H1 (cell line): ENCODE measurements at regions not wholly inside any gene's neighbourhood (a gene's known extent, or its start where the extent isn't known, plus 50 kb on each side); places are given as distances from the start of the nearest gene placed in this dataset.
A peak's percentile ranks its signal among the peaks of the same experiment; 100 is the strongest.

Source experiments
- CTCF ChIA-PET: fragments of 300-600 bp; sonication (Branson Sonifier 250); formaldehyde crosslinking; loops from one replicate; lab custom pipeline; 2021; ENCODE audit not compliant: partially characterized antibody; lab: Charles Lee
- POLR2A ChIA-PET: fragments of 300-600 bp; sonication (Branson Sonifier 250); formaldehyde crosslinking; loops from one replicate; lab custom pipeline; 2021; ENCODE audit warnings: inconsistent platforms; ENCODE audit not compliant: partially characterized antibody; lab: Charles Lee
- DNase-seq, 2 experiments: peaks; one replicate each; pipeline versions ENCODE4 v3.0.0 to v3.0.0-alpha.2; 2010 to 2022; ENCODE audit warnings: low spot score in 2 of 2, low read depth in 1 of 2, mixed read lengths in 1 of 2
- FAIRE-seq: peaks from 2 replicates; lab custom pipeline; 2011; peaks lifted over from hg19 to GRCh38; lab: Jason Lieb, UNC
- H2AFZ ChIP-seq: 2 replicates; pipeline ENCODE4 v1.8.1; 2012; ENCODE audit warnings: low read length, inconsistent platforms
- H2AK5ac ChIP-seq: 2 replicates; pipeline ENCODE4 v1.6.1; 2013; ENCODE audit warnings: low read depth, low read length
- H2BK120ac ChIP-seq: replicated peaks from 2 replicates; pipeline ENCODE3; 2013; ENCODE audit warnings: low read depth, low read length, inconsistent platforms
- H2BK12ac ChIP-seq: 2 replicates; pipeline ENCODE4 v1.6.1; 2013; ENCODE audit warnings: low read depth, low read length
- H2BK15ac ChIP-seq: 2 replicates; pipeline ENCODE4 v1.6.1; 2013; ENCODE audit warnings: low read length
- H2BK20ac ChIP-seq: 2 replicates; pipeline ENCODE4 v1.6.1; 2013; ENCODE audit warnings: low read length
- H2BK5ac ChIP-seq: 2 replicates; pipeline ENCODE4 v1.6.1; 2013; ENCODE audit warnings: low read depth, low read length
- H3K14ac ChIP-seq: 2 replicates; pipeline ENCODE4 v1.6.1; 2013; ENCODE audit warnings: inconsistent platforms; ENCODE audit not compliant: insufficient read length
- H3K18ac ChIP-seq: 2 replicates; pipeline ENCODE4 v1.6.1; 2013; ENCODE audit warnings: low read length; ENCODE audit errors: extremely low read depth
- H3K23ac ChIP-seq: 2 replicates; pipeline ENCODE4 v1.6.1; 2013; ENCODE audit warnings: inconsistent platforms; ENCODE audit not compliant: insufficient read length
- H3K23me2 ChIP-seq: 2 replicates; pipeline ENCODE4 v1.6.1; 2013; ENCODE audit warnings: low read depth, low read length
- H3K27ac ChIP-seq: 2 replicates; pipeline ENCODE4 v1.6.1; 2011; ENCODE audit warnings: low read depth, low read length, inconsistent platforms
- H3K27me3 ChIP-seq, 4 experiments: replicated peaks in 1 of 4; 1 replicate in 1 of 4; 2 replicates in 3 of 4; pipeline versions ENCODE4 v1.6.1 to v1.8.1; 2011 to 2013; ENCODE audit warnings: low read length in 3 of 4, mild to moderate bottlenecking in 3 of 4, inconsistent platforms in 2 of 4, mixed read lengths in 2 of 4, moderate library complexity in 1 of 4; ENCODE audit not compliant: control insufficient read depth in 3 of 4, insufficient read depth in 3 of 4; ENCODE audit errors: extremely low read depth in 1 of 4
- H3K36me3 ChIP-seq, 4 experiments: 2 replicates each; pipeline versions ENCODE4 v1.6.1 to v1.8.1; 2011 to 2013; ENCODE audit warnings: mild to moderate bottlenecking in 4 of 4, low read length in 3 of 4, moderate library complexity in 2 of 4, control low read depth in 1 of 4, inconsistent platforms in 1 of 4; ENCODE audit not compliant: insufficient read depth in 4 of 4, control insufficient read depth in 2 of 4
- H3K4ac ChIP-seq: replicated peaks from 2 replicates; pipeline ENCODE3; 2013; ENCODE audit warnings: low read length, low read depth, mixed read lengths, inconsistent platforms; ENCODE audit not compliant: insufficient read length
- H3K4me1 ChIP-seq, 4 experiments: replicated peaks in 1 of 4; 1 replicate in 1 of 4; 2 replicates in 3 of 4; pipeline versions ENCODE4 v1.6.1 to v1.8.1; 2011 to 2013; ENCODE audit warnings: low read length in 3 of 4, inconsistent platforms in 2 of 4, mixed read lengths in 1 of 4; ENCODE audit not compliant: insufficient read depth in 4 of 4, control insufficient read depth in 3 of 4
- H3K4me2 ChIP-seq, 2 experiments: 2 replicates each; pipeline versions ENCODE4 v1.6.1 to v1.8.1; 2011 to 2013; ENCODE audit warnings: low read depth in 2 of 2, low read length in 2 of 2, control low read depth in 1 of 2, inconsistent platforms in 1 of 2, mild to moderate bottlenecking in 1 of 2; ENCODE audit not compliant: insufficient read depth in 1 of 2
- H3K4me3 ChIP-seq, 4 experiments: fragments of 200-600, 300-600 bp in 1 of 4; sonication (generic), shearing (Covaris generic), sonication (Bioruptor Twin) in 1 of 4; 2 replicates each; pipeline versions ENCODE4 v1.5.1 to v1.8.1; 2011 to 2016; ENCODE audit warnings: low read length in 4 of 4, low read depth in 3 of 4, control low read depth in 2 of 4, inconsistent platforms in 2 of 4, mild to moderate bottlenecking in 2 of 4, mixed read lengths in 1 of 4, moderate library complexity in 1 of 4; ENCODE audit not compliant: insufficient read depth in 2 of 4; ENCODE audit errors: extremely low read depth in 1 of 4
- H3K56ac ChIP-seq: replicated peaks from 2 replicates; pipeline ENCODE3; 2013; ENCODE audit warnings: low read depth, mild to moderate bottlenecking, mixed read lengths, low read length, inconsistent platforms; ENCODE audit not compliant: insufficient read length
- H3K79me1 ChIP-seq: 2 replicates; pipeline ENCODE4 v1.6.1; 2013; ENCODE audit warnings: low read depth, low read length, control low read depth
- H3K79me2 ChIP-seq, 2 experiments: 2 replicates each; pipeline versions ENCODE4 v1.6.1 to v1.8.1; 2012 to 2013; ENCODE audit warnings: low read length in 2 of 2, mild to moderate bottlenecking in 2 of 2, inconsistent platforms in 1 of 2; ENCODE audit not compliant: insufficient read depth in 2 of 2, control insufficient read depth in 1 of 2
- H3K9ac ChIP-seq, 4 experiments: replicated peaks in 1 of 4; 1 replicate in 1 of 4; 2 replicates in 3 of 4; pipeline versions ENCODE4 v1.6.1 to v1.8.1; 2011 to 2013; ENCODE audit warnings: low read depth in 3 of 4, low read length in 3 of 4, control low read depth in 2 of 4, mild to moderate bottlenecking in 2 of 4, moderate library complexity in 2 of 4, inconsistent platforms in 1 of 4; ENCODE audit errors: extremely low read depth in 1 of 4
- H3K9me3 ChIP-seq, 2 experiments: 2 replicates each; pipeline versions ENCODE4 v1.6.1 to v1.8.1; 2012 to 2013; ENCODE audit warnings: mild to moderate bottlenecking in 2 of 2, moderate library complexity in 2 of 2, control low read depth in 1 of 2, inconsistent platforms in 1 of 2, low read depth in 1 of 2, low read length in 1 of 2, mixed read lengths in 1 of 2; ENCODE audit not compliant: insufficient read depth in 2 of 2
- H4K20me1 ChIP-seq, 2 experiments: replicated peaks in 1 of 2; 2 replicates each; pipeline versions ENCODE3 to v1.8.1; 2011 to 2013; ENCODE audit warnings: inconsistent platforms in 2 of 2, low read length in 2 of 2, mild to moderate bottlenecking in 1 of 2; ENCODE audit not compliant: insufficient read depth in 2 of 2, control insufficient read depth in 1 of 2
- H4K5ac ChIP-seq: 2 replicates; pipeline ENCODE4 v1.6.1; 2013; ENCODE audit warnings: low read length, low read depth, mixed read lengths, inconsistent platforms; ENCODE audit not compliant: insufficient read length
- H4K8ac ChIP-seq: 2 replicates; pipeline ENCODE4 v1.8.0; 2013; ENCODE audit warnings: mild to moderate bottlenecking, moderate library complexity, low read length, inconsistent platforms; ENCODE audit not compliant: insufficient read depth; ENCODE audit errors: extremely low read depth
- H4K91ac ChIP-seq: replicated peaks from 2 replicates; pipeline ENCODE3; 2013; ENCODE audit warnings: low read length, mixed read lengths, inconsistent platforms; ENCODE audit not compliant: insufficient read length
- ATF2 ChIP-seq: IDR thresholded peaks from 2 replicates; pipeline ENCODE4 v1.6.1; 2012; ENCODE audit warnings: low read length, inconsistent platforms
- CBX8 ChIP-seq: fragments of 300-800, 300-1000 bp; sonication (generic); IDR thresholded peaks from 2 replicates; pipeline ENCODE4 v1.7.1; 2016; ENCODE audit warnings: low read depth, low read length, borderline replicate concordance
- HDAC2 ChIP-seq, 2 experiments: fragments of 300-600 bp in 1 of 2; sonication (generic) in 1 of 2; IDR thresholded peaks; 2 replicates each; pipeline ENCODE4 v1.6.1; 2011 to 2012; ENCODE audit warnings: low read depth in 2 of 2, low read length in 2 of 2, mild to moderate bottlenecking in 2 of 2, moderate library complexity in 2 of 2, borderline replicate concordance in 1 of 2, inconsistent platforms in 1 of 2
- HDAC6 ChIP-seq: IDR thresholded peaks from one replicate; pipeline ENCODE4 v1.7.1; 2012; ENCODE audit warnings: low read depth, mild to moderate bottlenecking, inconsistent platforms, low read length, moderate library complexity
- POLR2A ChIP-seq, 2 experiments: IDR thresholded peaks; 1 replicate in 1 of 2; 2 replicates in 1 of 2; pipeline ENCODE4 v1.6.1; 2011; ENCODE audit warnings: low read depth in 2 of 2, low read length in 2 of 2, mild to moderate bottlenecking in 2 of 2; ENCODE audit errors: control extremely low read depth in 1 of 2
- RAD21 ChIP-seq, 2 experiments: IDR thresholded peaks in 1 of 2; conservative IDR thresholded peaks in 1 of 2; 2 replicates each; pipeline ENCODE4 v1.6.1; 2011; ENCODE audit warnings: low read depth in 2 of 2, low read length in 2 of 2, improper control_type of control experiment in 1 of 2, inconsistent platforms in 1 of 2, mild to moderate bottlenecking in 1 of 2, moderate library complexity in 1 of 2
- SP2 ChIP-seq: IDR thresholded peaks from 2 replicates; pipeline ENCODE4 v1.6.1; 2012; ENCODE audit warnings: mild to moderate bottlenecking, low read length, inconsistent platforms
- SP4 ChIP-seq: IDR thresholded peaks from 2 replicates; pipeline ENCODE4 v1.6.1; 2012; ENCODE audit warnings: low read length, inconsistent platforms
- SRF ChIP-seq: IDR thresholded peaks from 2 replicates; pipeline ENCODE4 v1.6.1; 2011; ENCODE audit warnings: mild to moderate bottlenecking, low read depth, low read length, moderate library complexity
- TAF1 ChIP-seq: IDR thresholded peaks from 2 replicates; pipeline ENCODE4 v1.6.1; 2011; ENCODE audit warnings: mild to moderate bottlenecking, low read depth, low read length
- TBP ChIP-seq: IDR thresholded peaks from 2 replicates; pipeline ENCODE4 v1.6.1; 2011; ENCODE audit warnings: low read depth, low read length, improper control_type of control experiment
- YY1 ChIP-seq: IDR thresholded peaks from 2 replicates; pipeline ENCODE4 v1.6.1; 2011; ENCODE audit warnings: low read depth, mild to moderate bottlenecking, low read length
- WGBS, 2 experiments: shearing (Covaris generic) in 1 of 2; methylation state at CpG; one replicate each; pipeline versions ENCODE4 v1.1.6 to v1.1.7; 2013 to 2015; ENCODE audit warnings: low lambda C conversion rate in 2 of 2, mixed read lengths in 2 of 2, inconsistent platforms in 1 of 2, low coverage in 1 of 2, missing lambda C conversion rate in 1 of 2; ENCODE audit not compliant: insufficient replicate concordance in 2 of 2, insufficient coverage in 1 of 2, insufficient read length in 1 of 2; ENCODE audit errors: extremely low coverage in 1 of 2, missing lambda C conversion rate in 1 of 2; 5-methylcytosine and 5-hydroxymethylcytosine counted together

- FAIRE-seq, result no peak
- no peak overlapping the region for H3K4me3 ChIP-seq
- TF ChIP-seq SP4 (no peak), SP2 (no peak), HDAC2 (IDR thresholded peaks at IDR 0.05; ENCODE audit: borderline replicate concordance in 1 of 2, low read depth in 2 of 2, low read length in 2 of 2) (no peak), RAD21 (IDR thresholded peaks at IDR 0.05 in 1 of 2, conservative IDR thresholded peaks at IDR 0.05 in 1 of 2; ENCODE audit: low read depth in 2 of 2, low read length in 2 of 2) (no peak), ATF2 (no peak), YY1 (no peak), SRF (no peak), POLR2A (IDR thresholded peaks at IDR 0.05; ENCODE audit: control extremely low read depth in 1 of 2, low read depth in 2 of 2, low read length in 2 of 2) (no peak), TAF1 (no peak), CBX8 (no peak), HDAC6 (no peak), TBP (no peak)
Observed at GRCh38 chr10:118108194-118109026, 61.7 kb upstream of the RAB11FIP2 start.

More at GRCh38 chr10:118108194-118109026, 61.7 kb upstream of the RAB11FIP2 start:
- H4K8ac ChIP-seq, result no peak overlapping the region
- no peak overlapping the region for H2AK5ac ChIP-seq
- no peak overlapping the region for H3K14ac ChIP-seq
- no peak overlapping the region for H3K18ac ChIP-seq
- no peak overlapping the region for H2BK5ac ChIP-seq
- CTCF ChIA-PET, result interaction anchor here (0.7 to 1.2 kb wide), 4 partner anchors 7 to 182 kb away, joined by 3 to 4 read pairs (median 3); no protein-coding TSS in a partner anchor
- peak overlapping the region; percentile 59 for H2AFZ ChIP-seq
- no peaks in the 10 kb centered on the region for H3K4me1 ChIP-seq
- H2BK120ac ChIP-seq, result no peak overlapping the region
- DNase-seq, result no peak
- no peaks in the 10 kb centered on the region for H3K36me3 ChIP-seq
- H4K20me1 ChIP-seq, result no peaks in the 10 kb centered on the region
- H3K23me2 ChIP-seq, result no peaks in the 10 kb centered on the region
- H3K56ac ChIP-seq, result no peak overlapping the region
- no peaks in the 10 kb centered on the region for H3K79me1 ChIP-seq
- H3K27ac ChIP-seq, result no peak overlapping the region
- H3K23ac ChIP-seq, result no peak overlapping the region
- H3K9me3 ChIP-seq, result peaks cover 3 to 4% of the 10 kb centered on the region in 2 experiments; a peak in 3 of 4 replicates
- no peak overlapping the region for H3K4ac ChIP-seq
- no peaks in the 10 kb centered on the region for H3K27me3 ChIP-seq
- H3K4me2 ChIP-seq, result no peak overlapping the region
- H4K5ac ChIP-seq, result no peak overlapping the region
- WGBS, 2 experiments, result 91% methylated on average over 20 of the region's 20 CpGs; no CpG with 5 or more reads in 1 of the 2 experiments
- H4K91ac ChIP-seq, result no peak overlapping the region
- H2BK15ac ChIP-seq, result no peak overlapping the region
- no peak overlapping the region for H3K9ac ChIP-seq
- POLR2A ChIA-PET, result no interaction called here
- H3K79me2 ChIP-seq, result no peaks in the 10 kb centered on the region
- no peak overlapping the region for H2BK20ac ChIP-seq
- H2BK12ac ChIP-seq, result no peak overlapping the region
